Breast epithelium (tissue), 4 donors: ENCODE measurements at regions not wholly inside any gene's neighbourhood (a gene's known extent, or its start where the extent isn't known, plus 50 kb on each side); places are given as distances from the start of the nearest gene placed in this dataset.

Experiments used
- DNase-seq, 2 donors: peaks; one replicate each; pipeline ENCODE4 v3.0.0-alpha.2; 2019; ENCODE audit warnings: low spot score in 2 of 2
- H3K27ac ChIP-seq, 2 donors: fragments of 200-600 bp; sonication (generic) in 1 of 2; one replicate each; pipeline ENCODE4 v1.5.1; 2016 to 2019; ENCODE audit warnings: mild to moderate bottlenecking in 1 of 2
- H3K27me3 ChIP-seq, 2 donors: fragments of 200-600 bp; sonication (generic) in 1 of 2; one replicate each; pipeline versions ENCODE4 v1.5.1 to v1.6.0; 2017 to 2019; ENCODE audit warnings: control low read depth in 1 of 2, mild to moderate bottlenecking in 1 of 2
- H3K36me3 ChIP-seq: fragments of 200-600 bp; one replicate; pipeline ENCODE4 v1.5.1; 2019
- H3K4me1 ChIP-seq, 2 donors: fragments of 200-600 bp; sonication (generic); one replicate each; pipeline ENCODE4 v1.5.1; 2016 to 2019; ENCODE audit warnings: control low read depth in 1 of 2
- H3K4me3 ChIP-seq, 3 donors: fragments of 200-600 bp; sonication (generic); 1 replicate in 2 of 3; 2 replicates in 1 of 3; pipeline ENCODE4 v1.5.1; 2016 to 2019; ENCODE audit warnings: mild to moderate bottlenecking in 3 of 3, moderate library complexity in 2 of 3
- H3K9me3 ChIP-seq, 2 donors: fragments of 200-600 bp; sonication (generic) in 1 of 2; one replicate each; pipeline ENCODE4 v1.5.1; 2016 to 2019; ENCODE audit warnings: control low read depth in 1 of 2
- CTCF ChIP-seq, 3 donors: fragments of 450-650 bp; IDR thresholded peaks; one replicate each; pipeline ENCODE4 v1.5.1; 2016 to 2017; ENCODE audit warnings: antibody characterized with exemption in 3 of 3, mild to moderate bottlenecking in 3 of 3, moderate library complexity in 3 of 3
- POLR2A ChIP-seq: fragments of 450-650 bp; IDR thresholded peaks from one replicate; pipeline ENCODE4 v1.6.1; 2016; ENCODE audit warnings: antibody characterized with exemption, mild to moderate bottlenecking, moderate library complexity
- POLR2AphosphoS5 ChIP-seq, 3 donors: sonication (generic); formaldehyde crosslinking; IDR thresholded peaks; one replicate each; pipeline ENCODE4 v1.6.1; 2017; ENCODE audit warnings: antibody characterized with exemption in 3 of 3
- intact Hi-C: fragments of 100-400 bp; cut with DNase I; formaldehyde crosslinking; loops from one replicate; pipeline ENCODE4 v1.15.1; 2023; ENCODE audit warnings: low total_unique reads

- Histone ChIP-seq H3K4me1 (no peaks in the 10 kb centered on the region), H3K27me3 (no peaks in the 10 kb centered on the region), H3K4me3 (no peak overlapping the region), H3K9me3 (no peaks in the 10 kb centered on the region), H3K27ac (no peak overlapping the region), H3K36me3 (no peaks in the 10 kb centered on the region)
- DNase-seq, result no peak
- TF ChIP-seq CTCF (IDR thresholded peaks at IDR 0.05) (no peak), POLR2AphosphoS5 (IDR thresholded peaks at IDR 0.05) (no peak), POLR2A (no peak)
- intact Hi-C loops, result no loop called here
Measured at GRCh38 chr1:58003988-58004387, 542.5 kb downstream of the OMA1 start.

- no peaks in the 10 kb centered on the region for H3K27me3 ChIP-seq
- intact Hi-C loops, result no loop called here
Measured at GRCh38 chr1:58003059-58003458, 543.5 kb downstream of the OMA1 start.

GRCh38 chr1:58000821-58001220, 545.7 kb downstream of the OMA1 start:
- Histone ChIP-seq H3K4me1 (no peaks in the 10 kb centered on the region), H3K27ac (no peak overlapping the region), H3K27me3 (no peaks in the 10 kb centered on the region), H3K9me3 (peaks cover 10 to 15% of the 10 kb centered on the region in 2 donors), H3K36me3 (no peaks in the 10 kb centered on the region), H3K4me3 (no peak overlapping the region)
- DNase-seq, result no peak
- TF ChIP-seq POLR2A, result no peak
- intact Hi-C loops, result no loop called here

More at GRCh38 chr1:58003059-58003458, 543.5 kb downstream of the OMA1 start:
- H3K9me3 ChIP-seq, result no peaks in the 10 kb centered on the region
- H3K4me1 ChIP-seq, result no peaks in the 10 kb centered on the region
- TF ChIP-seq POLR2AphosphoS5 (IDR thresholded peaks at IDR 0.05) (no peak), POLR2A (no peak), CTCF (IDR thresholded peaks at IDR 0.05) (no peak)
- no peak for DNase-seq
- H3K27ac ChIP-seq, result no peak overlapping the region
- no peak overlapping the region for H3K4me3 ChIP-seq
- H3K36me3 ChIP-seq, result no peaks in the 10 kb centered on the region

- Histone ChIP-seq H3K27me3 (no peaks in the 10 kb centered on the region), H3K4me1 (no peaks in the 10 kb centered on the region), H3K4me3 (no peak overlapping the region), H3K9me3 (peaks cover 10 to 15% of the 10 kb centered on the region in 2 donors), H3K27ac (no peak overlapping the region), H3K36me3 (no peaks in the 10 kb centered on the region)
- DNase-seq, result no peak
- TF ChIP-seq POLR2A, result no peak
- TF ChIP-seq POLR2AphosphoS5 (IDR thresholded peaks at IDR 0.05), result no peak
- TF ChIP-seq CTCF (IDR thresholded peaks at IDR 0.05), result no peak
- intact Hi-C loops, result no loop called here
Measured at GRCh38 chr1:58000116-58000515, 546.4 kb downstream of the OMA1 start.

GRCh38 chr1:57996400-57996799, 550.1 kb downstream of the OMA1 start:
- intact Hi-C loops, result no loop called here
- Histone ChIP-seq H3K27me3 (no peaks in the 10 kb centered on the region), H3K36me3 (no peaks in the 10 kb centered on the region), H3K27ac (no peak overlapping the region), H3K4me1 (no peaks in the 10 kb centered on the region), H3K9me3 (peaks cover 10 to 15% of the 10 kb centered on the region in 2 donors), H3K4me3 (no peak overlapping the region)
- no peak for DNase-seq
- TF ChIP-seq POLR2A (no peak), POLR2AphosphoS5 (IDR thresholded peaks at IDR 0.05) (no peak), CTCF (IDR thresholded peaks at IDR 0.05) (no peak)

- H3K36me3 ChIP-seq, result no peaks in the 10 kb centered on the region
- no peaks in the 10 kb centered on the region for H3K9me3 ChIP-seq
- no peak overlapping the region for H3K4me3 ChIP-seq
- H3K27me3 ChIP-seq, result no peaks in the 10 kb centered on the region
- no peak overlapping the region for H3K27ac ChIP-seq
- TF ChIP-seq CTCF (IDR thresholded peaks at IDR 0.05) (no peak), POLR2AphosphoS5 (IDR thresholded peaks at IDR 0.05) (no peak), POLR2A (no peak)
- intact Hi-C loops, result no loop called here
- no peaks in the 10 kb centered on the region for H3K4me1 ChIP-seq
- DNase-seq, result no peak
Measured at GRCh38 chr1:57991289-57991688, 555.2 kb downstream of the OMA1 start.
